Activated CD8-positive, alpha-beta T cell treated with anti-CD3 and anti-CD28 coated beads for 36 hours (primary cell): ENCODE measurements at regions not wholly inside any gene's neighbourhood (a gene's known extent, or its start where the extent isn't known, plus 50 kb on each side); places are given as distances from the start of the nearest gene placed in this dataset.
A peak's percentile ranks its signal among the peaks of the same experiment; 100 is the strongest.

Experiments
- ATAC-seq: fragments of 200-7000 bp; cut with Tn5 transposase; one replicate; pipeline ENCODE4 v1.10.0; 2021; ENCODE audit warnings: mild to moderate bottlenecking, moderate library complexity
- CTCF ChIA-PET: fragments of 350-600 bp; sonication (Branson Sonifier 250); formaldehyde crosslinking; loops from one replicate; lab custom pipeline; 2021; ENCODE audit warnings: antibody characterized with exemption; lab: Charles Lee
- POLR2A ChIA-PET: fragments of 350-600 bp; sonication (Branson Sonifier 250); formaldehyde crosslinking; loops from one replicate; lab custom pipeline; 2021; ENCODE audit warnings: antibody characterized with exemption; lab: Charles Lee
- DNase-seq: peaks from one replicate; pipeline ENCODE4 v3.0.0-alpha.2; 2020
- H3K27ac Mint-ChIP-seq: one replicate; pipeline ENCODE4 v1.8.0; 2021; ENCODE audit warnings: mild to moderate bottlenecking, mixed read lengths
- H3K27me3 Mint-ChIP-seq: one replicate; pipeline ENCODE4 v1.8.0; 2021; ENCODE audit warnings: mixed read lengths
- H3K36me3 Mint-ChIP-seq: one replicate; pipeline ENCODE4 v1.8.0; 2021; ENCODE audit warnings: low read depth, mixed read lengths
- H3K4me1 Mint-ChIP-seq: one replicate; pipeline ENCODE4 v1.8.0; 2021; ENCODE audit warnings: low read depth, mixed read lengths
- H3K4me3 Mint-ChIP-seq: one replicate; pipeline ENCODE4 v1.8.0; 2021; ENCODE audit warnings: mild to moderate bottlenecking, moderate library complexity, mixed read lengths
- H3K9me3 Mint-ChIP-seq: one replicate; pipeline ENCODE4 v1.8.0; 2021; ENCODE audit warnings: mixed read lengths
- CTCF ChIP-seq: fragments of 200-600 bp; IDR thresholded peaks from one replicate; pipeline ENCODE4 v1.8.0; 2022; ENCODE audit warnings: antibody characterized with exemption, mild to moderate bottlenecking
- intact Hi-C: fragments of 100-400 bp; cut with micrococcal nuclease; formaldehyde crosslinking; loops from one replicate; pipeline ENCODE4 v1.10.0; 2022

DNA sequence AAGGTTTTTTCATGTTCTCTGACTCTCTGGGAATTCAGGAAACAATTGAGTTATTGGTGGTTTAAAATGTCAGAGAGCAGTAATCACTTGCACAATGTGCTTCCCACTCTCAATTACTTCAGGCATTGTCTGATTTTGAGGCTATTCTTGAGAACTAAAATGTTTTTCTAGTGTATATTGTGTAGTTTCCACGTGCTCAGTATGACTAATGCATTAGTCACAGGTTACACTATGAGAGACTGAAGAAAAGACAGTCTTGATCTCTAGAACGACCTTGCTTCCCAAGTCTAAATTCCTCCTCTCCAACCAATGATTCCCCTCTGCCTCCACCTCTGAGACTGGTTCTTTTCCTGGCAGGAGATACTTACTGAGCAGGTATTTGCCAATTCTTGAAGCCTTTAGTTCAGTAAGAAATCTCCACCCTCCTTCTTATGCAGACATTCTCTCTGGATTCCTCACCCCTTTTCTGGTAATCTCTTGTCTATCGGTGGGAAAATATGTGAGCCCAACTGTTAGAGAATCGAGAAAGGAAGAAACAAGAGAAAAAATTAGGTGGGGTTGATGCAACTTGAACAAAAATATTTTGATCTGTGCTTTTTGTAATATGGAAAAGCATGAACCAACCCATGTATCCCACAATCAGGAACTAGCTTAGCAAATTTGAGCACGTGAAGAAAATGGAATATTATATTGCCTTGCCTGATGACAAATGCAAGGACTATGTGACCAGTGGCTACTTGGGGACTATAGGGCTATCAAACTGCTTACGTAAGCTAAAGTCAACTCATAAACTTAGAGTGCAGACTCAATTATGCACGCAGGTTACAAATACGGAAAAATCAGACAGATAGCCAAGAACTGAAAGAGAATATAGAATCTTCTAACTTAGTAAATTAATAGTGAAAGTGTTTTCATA lies 61.1 kb upstream of the SLC22A16 start:
- peak overlapping the region; percentile 31 for H3K27ac Mint-ChIP-seq
- H3K27me3 Mint-ChIP-seq = peaks cover 2% of the 10 kb centered on the region
- CTCF ChIA-PET = interaction anchor here (0.9 to 3.4 kb wide), 5 partner anchors 9 to 722 kb away, joined by 3 to 25 read pairs (median 3); a partner anchor contains a TSS
- DNase-seq = no peak
- no peak for TF ChIP-seq CTCF
- ATAC-seq = peak; percentile 87
- no peaks in the 10 kb centered on the region for H3K36me3 Mint-ChIP-seq
- peaks cover 8% of the 10 kb centered on the region for H3K9me3 Mint-ChIP-seq
- intact Hi-C loops = no loop called here
- H3K4me1 Mint-ChIP-seq = peaks cover 35% of the 10 kb centered on the region
- POLR2A ChIA-PET = interaction anchor here (1.0 to 2.3 kb wide), 4 partner anchors 20 to 407 kb away, joined by 3 to 6 read pairs (median 4); partner anchors contain the start of gene AMD1
- H3K4me3 Mint-ChIP-seq = no peak overlapping the region

GRCh38 chr6:110534731-110535492 lies 58.5 kb upstream of the SLC22A16 start:
- DNase-seq = no peak
- intact Hi-C loops = no loop called here
- Mint-ChIP-seq H3K27ac (no peak overlapping the region), H3K36me3 (no peaks in the 10 kb centered on the region), H3K9me3 (peaks cover 8% of the 10 kb centered on the region), H3K27me3 (peaks cover 2% of the 10 kb centered on the region), H3K4me3 (no peak overlapping the region), H3K4me1 (peaks cover 35% of the 10 kb centered on the region)
- TF ChIP-seq CTCF = no peak
- ChIA-PET CTCF (no interaction called here), POLR2A (no interaction called here)
- ATAC-seq = no peak

DNA sequence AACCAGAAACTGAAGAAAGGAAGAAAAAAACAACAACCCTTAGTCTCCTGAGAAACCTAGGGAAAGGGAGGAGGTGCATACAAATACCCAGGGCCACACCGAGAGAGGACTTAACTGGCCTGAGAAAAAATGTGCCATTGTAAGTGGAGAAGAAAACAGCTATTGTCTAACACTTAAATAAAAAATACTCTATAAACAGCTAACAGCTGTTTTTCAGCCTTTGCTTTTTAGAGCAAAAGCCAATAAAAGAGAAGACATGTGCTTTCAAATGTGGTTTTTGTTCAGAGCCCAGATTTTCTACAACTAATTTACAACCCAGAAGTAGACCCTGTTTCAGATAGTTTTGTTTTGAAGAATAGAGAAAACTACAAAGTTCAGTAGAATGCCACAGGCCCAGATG lies 56.0 kb upstream of the SLC22A16 start:
- POLR2A ChIA-PET = interaction anchor here (1.9 kb wide), 1 partner anchor 426 kb away, joined by 6 read pairs; the partner anchor contains the start of gene GTF3C6
- Mint-ChIP-seq H3K4me3 (no peak overlapping the region), H3K36me3 (no peaks in the 10 kb centered on the region), H3K27ac (no peak overlapping the region), H3K27me3 (peaks cover 6% of the 10 kb centered on the region), H3K4me1 (peaks cover 30% of the 10 kb centered on the region), H3K9me3 (no peaks in the 10 kb centered on the region)
- DNase-seq (no peak), ATAC-seq (no peak)
- no peak for TF ChIP-seq CTCF
- CTCF ChIA-PET = interaction anchor here (1.3 kb wide), 1 partner anchor 150 kb away, joined by 3 read pairs; no protein-coding TSS in a partner anchor
- intact Hi-C loops = no loop called here

- ATAC-seq = no peak
These were observed 54.3 kb upstream of the SLC22A16 start for GRCh38 chr6:110530671-110531070.

More at GRCh38 chr6:110530671-110531070, 54.3 kb upstream of the SLC22A16 start:
- Mint-ChIP-seq H3K4me1 (peaks cover 15% of the 10 kb centered on the region), H3K4me3 (no peak overlapping the region), H3K36me3 (no peaks in the 10 kb centered on the region), H3K9me3 (no peaks in the 10 kb centered on the region), H3K27me3 (peaks cover 5% of the 10 kb centered on the region), H3K27ac (no peak overlapping the region)
- ChIA-PET CTCF (no interaction called here), POLR2A (no interaction called here)
- no peak for TF ChIP-seq CTCF
- intact Hi-C loops = no loop called here
- DNase-seq = no peak
